ENCODE measurements at regions not wholly inside any gene's neighbourhood (a gene's known extent, or its start where the extent isn't known, plus 50 kb on each side); places are given as distances from the start of the nearest gene placed in this dataset.

GRCh38 chr10:20685462-20685861, 211.6 kb downstream of the NEBL start:
- TF ChIP-seq EZH2 (IDR thresholded peaks at IDR 0.05) (no peak), POLR2AphosphoS5 (IDR thresholded peaks at IDR 0.05; ENCODE audit: borderline replicate concordance, low read depth, low read length) (no peak), FOXP2 (optimal IDR thresholded peaks at IDR 0.05; ENCODE audit: control extremely low read depth, extremely low read length, insufficient read depth) (no peak)
